ENCODE measurements at regions not wholly inside any gene's neighbourhood (a gene's known extent, or its start where the extent isn't known, plus 50 kb on each side); places are given as distances from the start of the nearest gene placed in this dataset.

GRCh38 chr4:54575919-54576318 is 81.8 kb upstream of the KIT start:
- TF ChIP-seq REST (IDR thresholded peaks at IDR 0.05; ENCODE audit: insufficient read depth in 1 of 2, low read depth in 2 of 2, low read length in 2 of 2), result no peak
- TF ChIP-seq SIN3A (IDR thresholded peaks at IDR 0.05; ENCODE audit: borderline replicate concordance, insufficient read depth, low read length), result no peak
- no peak for TF ChIP-seq POLR2AphosphoS5 (IDR thresholded peaks at IDR 0.05; ENCODE audit: low read depth, low read length)
- no peak for TF ChIP-seq TAF1 (IDR thresholded peaks at IDR 0.05; ENCODE audit: borderline replicate concordance, insufficient read depth, low read length)
- TF ChIP-seq FOXP2 (optimal IDR thresholded peaks at IDR 0.05; ENCODE audit: borderline replicate concordance, extremely low read depth, extremely low read length, insufficient read depth), result no peak
